ENCODE measurements at regions not wholly inside any gene's neighbourhood (a gene's known extent, or its start where the extent isn't known, plus 50 kb on each side); places are given as distances from the start of the nearest gene placed in this dataset.

- TF ChIP-seq POLR2A (IDR thresholded peaks at IDR 0.05) (no peak), CTCF (IDR thresholded peaks at IDR 0.05 in 8 of 11, conservative IDR thresholded peaks at IDR 0.05 in 3 of 11) (no peak), POLR2AphosphoS5 (IDR thresholded peaks at IDR 0.05) (no peak)
These were observed 60.0 kb upstream of the LANCL2 start for GRCh38 chr7:55305135-55305534.

Measured in spleen (tissue), 7 donors.